Right lobe of liver (tissue), 4 donors: ENCODE measurements at regions not wholly inside any gene's neighbourhood (a gene's known extent, or its start where the extent isn't known, plus 50 kb on each side); places are given as distances from the start of the nearest gene placed in this dataset.

ENCODE experiments used
- CTCF ChIP-seq, 4 donors: fragments of 200-600 bp in 3 of 4; fragments of 450-650 bp in 1 of 4; IDR thresholded peaks; one replicate each; pipeline versions ENCODE4 v1.5.1 to v1.8.0; 2016 to 2022; ENCODE audit warnings: antibody characterized with exemption in 4 of 4, mild to moderate bottlenecking in 2 of 4
- POLR2A ChIP-seq: fragments of 450-650 bp; IDR thresholded peaks from one replicate; pipeline ENCODE4 v1.6.1; 2017; ENCODE audit warnings: antibody characterized with exemption, mild to moderate bottlenecking
- donor health status: DM: no; HTN: no; CAD: no.
- donor health status: DM: no; HTN: no; CAD: no.
- donor health status: DM: no; HTN: yes; CAD: no.

GRCh38 chr5:24735284-24735683, 90.5 kb upstream of the CDH10 start:
- TF ChIP-seq POLR2A (no peak), CTCF (IDR thresholded peaks at IDR 0.05) (no peak)
